ENCODE measurements at regions not wholly inside any gene's neighbourhood (a gene's known extent, or its start where the extent isn't known, plus 50 kb on each side); places are given as distances from the start of the nearest gene placed in this dataset.

DNA sequence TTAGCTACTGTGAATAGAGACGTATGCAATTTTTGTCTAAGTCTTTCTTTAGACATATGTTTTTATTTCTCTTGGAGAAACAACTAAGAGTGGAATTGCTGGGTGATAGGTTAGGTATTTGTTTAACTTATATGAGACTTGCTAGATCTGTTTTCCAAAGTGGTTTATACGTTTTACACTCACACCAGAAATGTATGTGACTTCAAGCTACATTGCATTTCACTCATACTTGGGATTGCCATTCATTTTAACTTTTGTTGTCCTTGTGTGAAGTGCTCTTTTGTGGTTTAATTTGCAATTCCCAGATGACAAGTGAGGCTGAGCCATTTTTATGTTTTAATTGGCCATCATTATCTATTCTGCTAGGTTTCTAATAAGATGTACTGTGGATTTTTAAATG lies 817.2 kb downstream of the GLUD2 start:
- no peaks in the 10 kb centered on the region for H3K36me3 ChIP-seq (ENCODE audit: control insufficient read depth in 4 of 4, insufficient read depth in 3 of 4, low read depth in 1 of 4, low read length in 3 of 4)
- TF ChIP-seq GABPA (IDR thresholded peaks at IDR 0.05 in 1 of 2, conservative IDR thresholded peaks at IDR 0.05 in 1 of 2), result no peak
- TF ChIP-seq JUND (IDR thresholded peaks at IDR 0.05), result no peak
- no peak for TF ChIP-seq RXRA (IDR thresholded peaks at IDR 0.05)
- TF ChIP-seq, protein P1, sequence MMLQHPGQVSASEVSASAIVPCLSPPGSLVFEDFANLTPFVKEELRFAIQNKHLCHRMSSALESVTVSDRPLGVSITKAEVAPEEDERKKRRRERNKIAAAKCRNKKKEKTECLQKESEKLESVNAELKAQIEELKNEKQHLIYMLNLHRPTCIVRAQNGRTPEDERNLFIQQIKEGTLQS (IDR thresholded peaks at IDR 0.05), result no peak
- TF ChIP-seq YY1 (IDR thresholded peaks at IDR 0.05), result no peak
- H3K9me3 ChIP-seq (ENCODE audit: control insufficient read depth in 4 of 4, low read length in 3 of 4), result no peaks in the 10 kb centered on the region
- no peak for DNase-seq (ENCODE audit: low spot score)
- H3K27me3 ChIP-seq (ENCODE audit: control insufficient read depth in 4 of 4, insufficient read depth in 4 of 4, low read length in 3 of 4), result no peaks in the 10 kb centered on the region
- H3K4me3 ChIP-seq (ENCODE audit: low read depth in 1 of 3, low read length in 3 of 3), result no peak overlapping the region
- 68% methylated on average over 2 of the region's 2 CpGs for WGBS
- no peak overlapping the region for H3K9ac ChIP-seq (ENCODE audit: low read depth in 1 of 2, low read length in 2 of 2)
- no peak overlapping the region for H3K27ac ChIP-seq (ENCODE audit: low read depth in 1 of 2, low read length in 2 of 2)
- no peaks in the 10 kb centered on the region for H3K4me1 ChIP-seq (ENCODE audit: control insufficient read depth in 4 of 4, insufficient read depth in 4 of 4, low read length in 3 of 4)

DNA sequence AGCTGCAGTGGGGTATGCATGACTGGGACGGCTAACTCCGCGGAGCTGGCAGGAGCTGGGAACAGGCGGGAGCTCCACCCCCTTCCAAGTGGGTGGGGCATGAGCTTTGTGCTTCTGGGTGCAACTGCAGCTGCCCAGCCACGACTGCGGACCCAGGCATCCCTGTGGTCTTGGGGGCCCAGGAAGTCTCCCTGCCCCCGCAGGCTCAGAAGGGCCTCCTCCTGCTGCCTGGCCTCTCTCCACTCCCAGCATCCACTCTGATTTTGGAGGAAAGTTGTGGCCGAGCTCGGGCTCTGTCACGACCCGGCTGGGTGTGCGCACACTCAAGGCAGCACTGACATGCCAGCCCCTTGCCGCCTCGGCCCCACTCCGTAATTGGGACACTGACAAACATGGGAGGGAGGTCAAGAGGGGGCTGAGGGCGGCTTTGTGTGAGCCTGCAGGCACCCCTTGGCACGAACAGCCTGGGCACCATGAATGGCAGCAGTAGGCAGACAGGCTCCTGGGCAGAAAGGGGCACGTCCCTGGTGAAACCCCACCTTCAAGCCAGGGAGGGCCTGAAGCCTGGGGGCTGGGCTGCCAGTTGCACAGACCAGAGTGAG lies 822.6 kb downstream of the GLUD2 start:
- no peaks in the 10 kb centered on the region for H3K27me3 ChIP-seq (ENCODE audit: control insufficient read depth in 4 of 4, insufficient read depth in 4 of 4, low read length in 3 of 4)
- no peaks in the 10 kb centered on the region for H3K36me3 ChIP-seq (ENCODE audit: control insufficient read depth in 4 of 4, insufficient read depth in 3 of 4, low read depth in 1 of 4, low read length in 3 of 4)
- H3K4me1 ChIP-seq (ENCODE audit: control insufficient read depth in 4 of 4, insufficient read depth in 4 of 4, low read length in 3 of 4), result no peaks in the 10 kb centered on the region
- WGBS, result 96% methylated on average over 18 of the region's 18 CpGs
- no peak for TF ChIP-seq EGR1 (IDR thresholded peaks at IDR 0.05; ENCODE audit: low read depth in 2 of 2)
- H3K27ac ChIP-seq (ENCODE audit: low read depth in 1 of 2, low read length in 2 of 2), result no peak overlapping the region
- peaks cover 0 to 5% (median 0%) of the 10 kb centered on the region in 4 donors for H3K9me3 ChIP-seq (ENCODE audit: control insufficient read depth in 4 of 4, low read length in 3 of 4)
- no peak for DNase-seq (ENCODE audit: low spot score)
- H3K9ac ChIP-seq (ENCODE audit: low read depth in 1 of 2, low read length in 2 of 2), result no peak overlapping the region
- H3K4me3 ChIP-seq (ENCODE audit: low read depth in 1 of 3, low read length in 3 of 3), result no peak overlapping the region

DNA sequence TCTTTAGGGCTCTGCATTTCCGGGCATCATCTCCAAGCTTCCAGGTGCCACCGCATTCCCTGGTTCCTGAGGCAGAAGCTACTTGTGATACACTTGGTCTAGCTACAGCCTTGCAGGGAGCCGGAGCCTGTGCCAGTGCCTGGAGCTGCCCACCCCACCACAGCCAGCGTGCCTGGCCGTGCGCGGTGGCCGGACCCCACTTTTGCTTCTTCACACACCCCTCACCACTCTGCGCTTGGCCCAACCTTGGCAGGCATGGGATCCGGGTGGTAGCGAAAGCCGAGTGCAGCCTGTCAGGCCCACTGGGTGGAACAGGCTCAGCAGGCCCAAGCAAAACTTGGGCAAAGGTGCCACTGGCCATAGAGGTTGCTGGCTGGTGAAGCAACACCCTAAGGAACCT lies 823.7 kb downstream of the GLUD2 start:
- no peak overlapping the region for H3K9ac ChIP-seq (ENCODE audit: low read depth in 1 of 2, low read length in 2 of 2)
- no peaks in the 10 kb centered on the region for H3K36me3 ChIP-seq (ENCODE audit: control insufficient read depth in 4 of 4, insufficient read depth in 3 of 4, low read depth in 1 of 4, low read length in 3 of 4)
- H3K4me1 ChIP-seq (ENCODE audit: control insufficient read depth in 4 of 4, insufficient read depth in 4 of 4, low read length in 3 of 4), result no peaks in the 10 kb centered on the region
- no peak for DNase-seq (ENCODE audit: low spot score)
- H3K4me3 ChIP-seq (ENCODE audit: low read depth in 1 of 3, low read length in 3 of 3), result no peak overlapping the region
- TF ChIP-seq FOXA1 (IDR thresholded peaks at IDR 0.05) (no peak), HNF4A (conservative IDR thresholded peaks at IDR 0.05) (no peak), RXRA (IDR thresholded peaks at IDR 0.05) (no peak), EGR1 (IDR thresholded peaks at IDR 0.05; ENCODE audit: low read depth in 2 of 2) (no peak), NR2F2 (IDR thresholded peaks at IDR 0.05) (no peak), JUND (IDR thresholded peaks at IDR 0.05) (no peak), FOXA2 (IDR thresholded peaks at IDR 0.05) (no peak), HNF4G (IDR thresholded peaks at IDR 0.05) (no peak), TAF1 (conservative IDR thresholded peaks at IDR 0.05) (no peak)
- TF ChIP-seq, protein P2, sequence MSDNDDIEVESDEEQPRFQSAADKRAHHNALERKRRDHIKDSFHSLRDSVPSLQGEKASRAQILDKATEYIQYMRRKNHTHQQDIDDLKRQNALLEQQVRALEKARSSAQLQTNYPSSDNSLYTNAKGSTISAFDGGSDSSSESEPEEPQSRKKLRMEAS (IDR thresholded peaks at IDR 0.05), result no peak
- TF ChIP-seq, protein P3, sequence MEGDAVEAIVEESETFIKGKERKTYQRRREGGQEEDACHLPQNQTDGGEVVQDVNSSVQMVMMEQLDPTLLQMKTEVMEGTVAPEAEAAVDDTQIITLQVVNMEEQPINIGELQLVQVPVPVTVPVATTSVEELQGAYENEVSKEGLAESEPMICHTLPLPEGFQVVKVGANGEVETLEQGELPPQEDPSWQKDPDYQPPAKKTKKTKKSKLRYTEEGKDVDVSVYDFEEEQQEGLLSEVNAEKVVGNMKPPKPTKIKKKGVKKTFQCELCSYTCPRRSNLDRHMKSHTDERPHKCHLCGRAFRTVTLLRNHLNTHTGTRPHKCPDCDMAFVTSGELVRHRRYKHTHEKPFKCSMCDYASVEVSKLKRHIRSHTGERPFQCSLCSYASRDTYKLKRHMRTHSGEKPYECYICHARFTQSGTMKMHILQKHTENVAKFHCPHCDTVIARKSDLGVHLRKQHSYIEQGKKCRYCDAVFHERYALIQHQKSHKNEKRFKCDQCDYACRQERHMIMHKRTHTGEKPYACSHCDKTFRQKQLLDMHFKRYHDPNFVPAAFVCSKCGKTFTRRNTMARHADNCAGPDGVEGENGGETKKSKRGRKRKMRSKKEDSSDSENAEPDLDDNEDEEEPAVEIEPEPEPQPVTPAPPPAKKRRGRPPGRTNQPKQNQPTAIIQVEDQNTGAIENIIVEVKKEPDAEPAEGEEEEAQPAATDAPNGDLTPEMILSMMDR (IDR thresholded peaks at IDR 0.05; ENCODE audit: low read depth, low read length, missing input control), result no peak
- peaks cover 0 to 5% (median 0%) of the 10 kb centered on the region in 4 donors for H3K9me3 ChIP-seq (ENCODE audit: control insufficient read depth in 4 of 4, low read length in 3 of 4)
- H3K27me3 ChIP-seq (ENCODE audit: control insufficient read depth in 4 of 4, insufficient read depth in 4 of 4, low read length in 3 of 4), result no peaks in the 10 kb centered on the region
- 96% methylated on average over 12 of the region's 12 CpGs for WGBS
- no peak overlapping the region for H3K27ac ChIP-seq (ENCODE audit: low read depth in 1 of 2, low read length in 2 of 2)
